ENCODE measurements at regions not wholly inside any gene's neighbourhood (a gene's known extent, or its start where the extent isn't known, plus 50 kb on each side); places are given as distances from the start of the nearest gene placed in this dataset.

DNA sequence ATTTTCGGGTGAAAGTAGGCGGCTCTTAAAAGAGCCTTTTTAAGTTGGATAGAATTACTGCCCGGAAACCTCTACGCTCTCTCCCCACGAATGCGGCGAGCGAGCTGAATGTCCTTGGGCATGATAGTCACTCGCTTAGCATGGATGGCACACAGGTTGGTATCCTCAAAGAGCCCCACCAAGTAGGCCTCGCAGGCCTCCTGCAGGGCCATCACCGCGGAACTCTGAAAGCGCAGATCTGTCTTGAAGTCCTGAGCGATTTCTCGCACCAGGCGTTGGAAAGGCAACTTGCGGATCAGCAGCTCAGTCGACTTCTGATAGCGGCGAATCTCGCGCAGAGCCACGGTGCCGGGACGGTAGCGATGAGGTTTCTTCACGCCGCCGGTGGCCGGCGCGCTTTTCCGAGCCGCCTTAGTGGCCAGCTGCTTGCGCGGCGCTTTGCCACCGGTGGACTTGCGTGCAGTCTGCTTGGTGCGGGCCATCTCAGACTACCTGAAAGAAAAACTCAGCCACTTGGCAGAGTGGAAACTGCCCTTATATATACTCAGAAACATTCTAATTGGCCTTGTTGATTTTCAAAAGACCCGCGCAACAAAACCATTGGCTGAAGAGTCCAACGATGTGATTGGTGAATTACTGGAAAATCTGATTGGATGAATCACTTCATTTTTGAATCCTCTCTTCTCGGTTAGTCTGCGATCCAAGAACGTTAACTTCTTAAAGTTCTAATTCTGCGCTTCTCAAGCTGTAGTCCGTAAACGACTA is 93.9 kb upstream of the BTN3A2 start:
- TF ChIP-seq CTCF (conservative IDR thresholded peaks at IDR 0.05 in 1 of 2, IDR thresholded peaks at IDR 0.05 in 1 of 2; ENCODE audit: extremely low read depth in 1 of 2, insufficient read depth in 1 of 2, low read depth in 1 of 2, low read length in 2 of 2): no peak
- TF ChIP-seq EZH2 (IDR thresholded peaks at IDR 0.05; ENCODE audit: borderline replicate concordance, low read length): no peak
